ENCODE measurements at regions not wholly inside any gene's neighbourhood (a gene's known extent, or its start where the extent isn't known, plus 50 kb on each side); places are given as distances from the start of the nearest gene placed in this dataset.

GRCh38 chr5:168168978-168169698 lies 122.3 kb upstream of the WWC1 start:
- no peak for DNase-seq (ENCODE audit: low read depth)

GRCh38 chr5:168169791-168170190 lies 121.7 kb upstream of the WWC1 start:
- DNase-seq (ENCODE audit: low read depth): no peak

- no peak for DNase-seq (ENCODE audit: low read depth)
Measured at GRCh38 chr5:168171901-168172759, 119.3 kb upstream of the WWC1 start.

- DNase-seq (ENCODE audit: low read depth): no peak
Measured at GRCh38 chr5:168172760-168173223, 118.7 kb upstream of the WWC1 start.

DNA sequence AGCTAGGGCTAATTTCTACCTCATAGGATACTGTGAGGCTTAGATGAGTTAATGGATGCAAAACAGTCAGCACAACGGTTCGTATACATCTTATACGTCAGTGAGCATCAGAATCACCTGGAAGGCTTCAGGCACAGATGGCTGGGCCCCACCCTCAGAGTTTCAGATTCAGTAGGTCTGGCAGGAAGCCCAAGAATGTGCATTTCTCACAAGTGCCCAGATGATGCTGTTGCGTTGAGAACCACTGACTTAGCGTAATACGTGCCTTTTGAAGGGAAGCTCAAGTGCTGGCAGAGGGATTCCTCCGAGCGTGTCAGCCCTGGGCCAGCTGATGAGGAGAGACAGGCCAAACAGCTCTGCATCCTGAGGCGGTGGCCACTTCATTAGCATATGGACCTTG lies 117.1 kb upstream of the WWC1 start:
- no peak for DNase-seq (ENCODE audit: low read depth)

- no peak for DNase-seq (ENCODE audit: low read depth)
Measured at GRCh38 chr5:168176251-168176650, 115.2 kb upstream of the WWC1 start.

- DNase-seq (ENCODE audit: low read depth): no peak
Measured at GRCh38 chr5:168176941-168177340, 114.5 kb upstream of the WWC1 start.

GRCh38 chr5:168177831-168178450 lies 113.5 kb upstream of the WWC1 start:
- DNase-seq (ENCODE audit: low read depth): no peak

DNA sequence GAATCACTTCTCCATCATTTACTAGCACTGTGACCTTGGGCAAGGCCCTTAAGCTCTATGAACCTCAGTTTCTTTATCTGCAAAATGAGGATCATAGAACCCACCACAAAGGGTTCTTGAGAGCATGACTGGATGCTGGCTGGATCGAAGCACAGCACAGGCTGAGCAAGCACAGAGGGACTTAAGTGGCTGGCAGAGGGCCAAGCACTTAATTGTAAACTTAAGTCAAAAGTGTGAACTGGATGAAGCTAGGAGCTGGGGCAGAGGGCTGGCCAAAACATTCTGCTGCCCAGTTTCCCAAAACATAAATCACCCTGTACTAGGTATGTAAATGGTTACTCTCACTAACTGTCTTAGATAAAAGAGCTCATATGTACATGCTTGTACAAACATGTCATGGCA lies 112.3 kb upstream of the WWC1 start:
- DNase-seq (ENCODE audit: low read depth): no peak

DNA sequence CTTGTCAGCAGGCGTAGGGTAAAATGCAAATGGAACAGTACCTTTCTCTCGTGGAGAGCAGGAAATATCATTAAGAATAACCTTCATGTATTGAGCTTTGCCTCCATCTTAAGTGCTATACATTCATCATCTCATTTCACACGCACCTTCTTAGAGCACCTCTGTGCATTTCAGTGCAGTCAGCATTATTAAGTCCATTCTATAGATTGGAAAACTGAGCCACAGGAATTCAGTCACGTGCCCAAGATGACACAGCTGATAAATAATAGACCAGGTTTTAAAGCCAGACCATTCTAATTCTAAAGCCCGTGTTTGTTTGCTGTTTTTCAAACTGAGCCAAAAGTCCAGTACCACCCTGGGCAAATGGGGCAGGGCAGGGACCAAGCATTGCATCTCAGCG lies 109.2 kb upstream of the WWC1 start:
- no peak for DNase-seq (ENCODE audit: low read depth)

DNA sequence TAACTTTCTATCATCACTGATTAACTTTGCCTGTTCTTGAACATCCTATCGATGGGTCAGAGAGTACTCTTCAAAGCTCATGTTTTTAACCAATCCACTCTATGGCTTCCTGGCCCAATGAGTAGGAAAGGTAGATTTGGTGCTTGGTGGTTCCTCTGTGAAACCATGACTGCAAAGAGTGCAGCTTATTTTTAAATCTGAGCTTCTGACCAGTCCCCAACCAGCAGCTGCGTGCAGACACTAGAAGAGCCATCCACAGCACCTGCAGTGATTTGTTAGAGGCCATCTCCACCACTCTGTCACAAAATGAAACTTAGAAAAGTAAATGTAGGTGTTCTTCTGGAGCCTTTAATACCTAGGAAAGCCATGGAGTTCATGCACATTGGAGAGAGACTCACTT lies 107.3 kb upstream of the WWC1 start:
- no peak for DNase-seq (ENCODE audit: low read depth)

GRCh38 chr5:168186289-168187074 lies 105.0 kb upstream of the WWC1 start:
- DNase-seq (ENCODE audit: low read depth): no peak

GRCh38 chr5:168187614-168188013 lies 103.8 kb upstream of the WWC1 start:
- DNase-seq (ENCODE audit: low read depth): no peak

DNA sequence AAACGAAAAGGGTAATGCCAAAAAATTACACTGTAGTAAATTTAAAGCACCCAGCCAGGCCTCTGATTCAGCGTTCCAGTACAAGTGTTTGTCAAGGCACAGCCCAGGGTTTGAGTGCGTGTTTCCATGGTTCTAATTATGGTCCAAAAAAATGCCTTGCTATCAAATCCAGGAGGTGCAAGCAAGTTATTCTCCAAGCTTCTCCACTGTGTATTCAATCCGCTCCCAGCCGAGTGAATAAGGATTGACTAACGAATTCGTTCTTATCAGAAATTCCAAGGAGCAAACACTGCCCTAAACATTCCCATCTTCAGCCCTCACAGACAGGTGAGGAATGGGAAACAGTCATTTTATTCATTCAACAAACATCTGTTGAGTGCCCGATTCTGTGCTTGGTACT lies 103.3 kb upstream of the WWC1 start:
- DNase-seq (ENCODE audit: low read depth): no peak

GRCh38 chr5:168192120-168192519 lies 99.3 kb upstream of the WWC1 start:
- no peak for DNase-seq (ENCODE audit: low read depth)

GRCh38 chr5:168193493-168194250 lies 97.8 kb upstream of the WWC1 start:
- DNase-seq (ENCODE audit: low read depth): no peak

GRCh38 chr5:168195110-168195509 lies 96.3 kb upstream of the WWC1 start:
- DNase-seq (ENCODE audit: low read depth): no peak

DNA sequence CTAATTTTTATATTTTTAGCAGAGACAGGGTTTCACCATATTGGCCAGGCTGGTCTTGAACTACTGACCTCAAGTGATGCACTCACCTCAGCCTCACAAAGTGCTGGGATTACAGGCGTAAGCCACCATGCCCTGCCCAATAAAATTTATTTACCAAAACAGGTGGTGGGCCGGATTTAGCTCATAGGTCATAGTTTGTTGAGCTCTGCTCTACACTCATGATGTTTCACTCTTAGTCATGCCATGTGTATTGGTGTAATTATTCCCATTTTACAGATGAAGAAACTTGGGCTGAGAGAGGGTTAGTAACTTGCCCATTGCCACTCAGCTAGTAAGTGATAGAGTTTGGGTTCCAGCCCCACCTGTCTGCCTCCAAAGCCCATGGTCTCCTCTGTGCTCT lies 93.1 kb upstream of the WWC1 start:
- no peak for DNase-seq (ENCODE audit: low read depth)

DNA sequence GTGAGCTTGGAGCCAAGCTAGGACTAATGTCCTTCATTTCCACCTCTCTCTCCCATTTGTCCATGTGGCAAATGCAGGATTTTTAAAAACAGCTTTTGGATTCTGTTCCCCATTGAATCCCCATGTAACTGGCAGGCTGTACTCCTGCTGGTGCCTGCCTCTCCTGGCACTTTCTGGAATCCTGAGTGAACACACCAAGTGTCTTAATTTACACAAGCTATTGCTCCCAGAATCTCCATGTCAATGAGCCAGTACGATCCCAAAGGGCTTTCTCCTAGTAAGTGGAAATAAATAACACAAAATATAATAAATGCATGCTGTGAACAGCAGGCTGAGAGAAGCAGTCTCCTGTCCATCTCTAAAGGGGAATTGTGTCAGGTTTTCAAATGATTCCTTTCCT lies 88.4 kb upstream of the WWC1 start:
- DNase-seq (ENCODE audit: low read depth): no peak

- DNase-seq (ENCODE audit: low read depth): no peak
Measured at GRCh38 chr5:168204165-168204564, 87.3 kb upstream of the WWC1 start.

GRCh38 chr5:168207450-168208029 lies 83.9 kb upstream of the WWC1 start:
- DNase-seq (ENCODE audit: low read depth): no peak
